ENCODE measurements at regions not wholly inside any gene's neighbourhood (a gene's known extent, or its start where the extent isn't known, plus 50 kb on each side); places are given as distances from the start of the nearest gene placed in this dataset.

- no peak for DNase-seq (ENCODE audit: low read depth in 2 of 2)
These were observed 567.8 kb downstream of the GBA3 start for GRCh38 chr4:23260511-23260910.

GRCh38 chr4:23245203-23245832, 552.6 kb downstream of the GBA3 start:
- DNase-seq (ENCODE audit: low read depth in 2 of 2), result no peak

DNA sequence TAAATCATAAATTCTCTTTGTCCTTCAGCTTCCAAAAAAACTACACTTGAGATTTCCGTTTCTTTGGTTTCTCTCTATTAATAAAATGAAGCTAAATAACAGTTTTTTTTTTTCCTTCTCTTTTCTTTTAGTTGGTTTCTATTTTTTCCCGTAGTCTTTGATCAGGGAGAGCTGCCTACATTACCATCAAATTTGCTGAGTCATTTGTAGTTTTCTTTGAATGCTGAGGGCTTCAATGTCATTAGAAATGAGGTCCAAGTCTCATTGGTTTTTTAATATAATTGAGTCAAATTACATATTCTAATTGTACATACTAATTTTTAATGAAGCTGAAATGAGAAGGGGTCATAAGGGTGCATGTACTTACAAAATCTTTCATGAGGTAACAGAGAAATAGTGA, 550.2 kb downstream of the GBA3 start:
- no peak for DNase-seq (ENCODE audit: low read depth in 2 of 2)

DNA sequence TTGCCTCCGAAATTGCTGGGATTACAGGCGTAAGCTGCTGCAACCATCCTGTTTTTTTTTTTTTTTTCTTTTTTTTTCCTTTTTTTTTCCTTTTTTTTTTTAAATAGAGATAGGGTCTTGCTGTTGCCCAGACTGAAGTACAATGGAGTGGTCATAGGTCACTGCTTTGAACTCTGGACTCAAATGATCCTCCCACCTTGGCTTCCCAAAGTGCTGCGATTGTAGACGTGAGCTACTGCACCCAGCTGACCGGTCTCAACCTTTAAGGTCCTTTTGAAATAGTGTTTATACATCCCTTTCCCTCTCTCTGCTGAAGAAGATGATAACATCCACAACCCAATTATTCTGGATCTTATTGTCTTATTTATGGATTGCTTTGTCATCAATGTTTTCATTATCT, 548.7 kb downstream of the GBA3 start:
- DNase-seq (ENCODE audit: low read depth in 2 of 2), result no peak

DNA sequence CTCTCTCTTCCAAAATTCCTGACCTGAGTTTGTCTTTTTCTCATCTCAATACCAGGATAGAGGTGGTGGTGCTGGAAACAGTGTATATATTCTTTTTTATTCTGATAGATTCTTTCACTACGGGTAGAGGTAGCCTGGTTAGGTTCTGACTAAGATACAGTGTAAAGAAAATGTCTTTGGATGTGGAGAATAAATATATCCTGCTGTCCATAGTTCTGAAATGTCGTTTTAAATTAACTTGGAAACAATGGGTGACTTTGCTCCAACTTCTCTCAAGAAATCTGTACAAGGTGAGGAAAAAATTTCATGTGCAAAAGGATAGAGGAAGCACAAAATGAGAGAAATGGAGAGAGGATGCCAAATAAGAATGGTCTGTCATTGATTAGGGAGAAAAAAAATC, 546.1 kb downstream of the GBA3 start:
- DNase-seq (ENCODE audit: low read depth in 2 of 2), result no peak

DNA sequence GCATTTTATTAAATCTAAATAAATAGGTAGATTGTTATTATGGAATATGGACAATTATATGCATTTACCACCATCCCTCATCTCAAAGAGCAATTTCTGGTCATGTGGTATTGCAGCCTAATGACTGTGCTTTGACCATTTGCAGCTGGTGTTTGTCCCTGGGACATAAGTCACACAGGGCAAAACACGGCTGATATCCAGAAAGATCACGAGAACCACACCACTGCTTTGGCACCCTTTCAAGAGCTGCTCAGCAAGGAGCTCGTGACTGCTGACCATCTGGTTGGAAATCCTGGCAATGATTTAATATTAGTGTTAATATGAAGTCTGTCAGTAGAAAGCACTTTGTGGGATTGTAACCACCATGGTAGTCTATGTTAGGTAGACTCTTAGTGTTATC, 545.0 kb downstream of the GBA3 start:
- no peak for DNase-seq (ENCODE audit: low read depth in 2 of 2)

DNA sequence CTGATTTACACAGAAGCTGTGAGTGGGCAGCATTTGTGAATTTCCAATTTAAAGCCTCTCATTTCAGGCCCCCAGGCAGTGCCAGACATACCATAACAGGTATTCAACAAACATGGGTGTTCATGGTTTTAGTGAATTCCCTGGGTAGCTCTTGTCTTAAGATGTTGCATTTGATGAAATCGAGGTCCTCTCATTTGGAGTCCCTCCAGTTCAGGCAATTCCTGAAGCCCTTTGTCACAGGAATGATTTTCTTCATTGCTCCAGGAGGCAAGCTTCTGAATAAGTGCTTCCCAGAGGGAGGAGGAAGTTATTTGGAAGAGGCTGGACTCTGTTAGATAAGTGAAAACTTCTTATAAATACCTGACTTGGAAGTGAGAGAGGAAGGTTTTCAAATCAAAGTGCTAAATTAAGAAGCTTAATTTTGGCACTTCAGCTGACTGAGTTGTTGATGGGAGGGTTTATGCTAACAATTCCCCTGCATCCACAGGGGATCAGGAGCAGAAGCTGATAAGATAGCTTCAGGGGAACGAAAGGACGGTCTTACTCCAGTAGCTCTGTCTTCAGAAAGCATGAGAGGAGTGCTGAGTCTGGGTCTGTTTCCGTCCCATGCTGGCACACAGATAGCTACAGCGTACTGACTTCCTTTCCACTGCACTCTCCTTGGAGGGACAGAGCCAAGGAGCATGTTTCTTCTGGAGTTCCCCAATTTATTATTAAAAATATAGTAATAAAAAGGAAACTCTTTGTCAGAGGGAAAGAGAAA, 543.1 kb downstream of the GBA3 start:
- no peak for DNase-seq (ENCODE audit: low read depth in 2 of 2)

- DNase-seq (ENCODE audit: low read depth in 2 of 2), result no peak
These were observed 542.0 kb downstream of the GBA3 start for GRCh38 chr4:23234716-23235115.

DNA sequence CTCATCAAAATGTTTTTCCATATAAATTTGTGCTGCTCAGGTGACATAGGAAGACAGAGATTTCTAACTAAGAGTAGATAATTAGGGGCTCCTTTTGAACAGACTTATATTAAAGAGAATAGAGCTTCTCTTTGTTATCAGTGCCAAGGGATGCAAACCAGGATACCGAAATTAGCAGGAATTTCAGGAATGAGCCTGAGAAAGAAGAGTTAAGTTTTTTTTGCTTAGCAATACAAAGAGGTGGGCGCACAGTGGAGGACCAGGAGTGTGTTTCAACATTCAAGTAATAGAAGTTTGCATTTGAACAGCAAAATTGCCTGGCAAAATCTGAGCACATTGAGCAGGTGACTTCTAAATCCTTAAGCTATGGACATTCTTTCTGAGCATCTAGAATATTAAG, 541.3 kb downstream of the GBA3 start:
- no peak for DNase-seq (ENCODE audit: low read depth in 2 of 2)

GRCh38 chr4:23233596-23233995, 540.9 kb downstream of the GBA3 start:
- DNase-seq (ENCODE audit: low read depth in 2 of 2), result no peak

DNA sequence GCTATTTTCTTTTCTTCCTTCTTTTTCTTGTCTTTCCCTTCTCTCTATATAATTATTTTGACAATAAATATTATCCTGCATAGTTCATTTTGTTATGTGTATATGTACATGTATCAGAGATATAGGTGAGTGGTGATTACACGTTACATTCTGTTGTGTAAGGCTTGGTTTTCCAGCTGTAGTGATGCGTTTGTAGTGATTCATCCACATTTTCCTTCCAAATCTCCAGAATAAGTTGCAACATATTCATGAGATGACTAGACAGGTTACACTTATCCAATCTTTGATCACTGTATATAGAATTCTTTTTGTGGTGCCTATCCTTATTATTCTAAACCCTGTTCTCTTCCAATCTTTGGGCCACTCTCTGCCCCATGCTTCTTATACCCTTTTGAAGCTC, 540.2 kb downstream of the GBA3 start:
- DNase-seq (ENCODE audit: low read depth in 2 of 2), result no peak

DNA sequence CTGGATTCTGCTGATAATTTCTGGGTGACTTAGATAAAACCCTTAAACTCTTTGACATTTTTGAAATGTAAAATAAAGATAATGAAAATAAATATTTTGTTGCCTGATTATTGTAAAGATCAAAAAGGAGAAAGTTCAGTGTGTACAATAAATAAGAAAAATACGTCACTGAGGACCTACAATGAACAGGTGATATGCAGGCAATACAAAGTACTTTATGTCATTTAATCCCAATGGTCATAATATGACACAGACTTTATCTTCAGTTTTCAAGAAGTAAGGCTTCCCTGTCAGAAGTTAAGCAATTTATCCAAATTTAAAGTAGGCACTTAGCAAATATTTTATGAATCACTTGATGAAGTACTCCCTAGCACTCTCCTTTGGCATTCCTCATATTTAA, 532.8 kb downstream of the GBA3 start:
- DNase-seq (ENCODE audit: low read depth in 2 of 2), result no peak

DNA sequence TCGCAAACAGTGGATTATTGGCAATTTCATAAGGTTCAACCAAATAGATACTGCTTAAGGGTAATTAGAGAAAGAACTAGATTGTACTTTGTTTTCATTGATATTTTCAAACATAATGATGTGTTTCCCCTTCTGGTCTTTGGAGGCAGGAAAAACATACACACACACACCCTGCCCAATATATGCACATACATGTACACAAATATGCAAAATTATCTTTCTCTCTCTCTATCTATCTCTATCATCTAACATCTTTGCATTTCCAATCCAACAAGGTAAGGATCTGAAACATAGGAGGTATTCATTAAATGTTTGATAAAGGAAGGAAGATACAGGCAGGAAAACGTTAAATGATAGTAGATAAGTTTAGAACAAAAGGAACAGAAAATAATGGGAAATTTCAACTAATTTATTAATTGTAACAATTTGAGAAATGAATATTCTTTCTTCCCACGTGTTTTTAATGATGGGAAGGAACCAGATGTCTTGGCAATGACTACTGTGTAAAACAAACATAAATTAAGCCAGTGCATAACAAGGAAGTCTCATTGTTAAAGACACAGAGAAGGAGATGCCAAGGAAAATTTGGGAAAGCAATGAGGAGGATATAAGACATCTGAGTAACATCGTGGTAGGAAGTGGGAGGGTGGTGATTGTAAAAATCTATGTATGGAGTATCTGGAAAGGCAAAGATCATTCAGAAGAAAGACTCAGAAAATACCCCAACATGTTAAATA, 532.1 kb downstream of the GBA3 start:
- no peak for DNase-seq (ENCODE audit: low read depth in 2 of 2)

- no peak for DNase-seq (ENCODE audit: low read depth in 2 of 2)
These were observed 528.2 kb downstream of the GBA3 start for GRCh38 chr4:23220911-23221310.

- no peak for DNase-seq (ENCODE audit: low read depth in 2 of 2)
These were observed 527.2 kb downstream of the GBA3 start for GRCh38 chr4:23219779-23220408.

DNA sequence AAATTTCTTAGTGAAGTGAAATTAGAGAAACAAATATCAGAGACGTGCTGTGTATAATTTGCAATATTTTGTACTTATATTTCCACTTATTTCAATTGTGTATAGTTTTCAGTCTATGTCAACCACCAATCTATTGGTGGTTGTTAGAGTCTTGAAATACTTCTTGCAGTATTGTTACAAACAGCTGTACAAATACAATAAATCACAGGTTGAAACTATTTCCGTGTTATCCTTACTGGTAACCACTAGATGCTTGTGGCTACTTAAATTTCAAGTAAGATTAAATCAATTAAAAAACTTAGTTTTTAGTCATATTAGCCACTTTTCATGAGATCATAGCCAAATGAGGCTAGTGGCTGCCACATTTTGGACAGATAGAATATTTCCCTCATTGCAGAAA, 520.5 kb downstream of the GBA3 start:
- no peak for DNase-seq (ENCODE audit: low read depth in 2 of 2)

GRCh38 chr4:23212558-23212957, 519.8 kb downstream of the GBA3 start:
- no peak for DNase-seq (ENCODE audit: low read depth in 2 of 2)

DNA sequence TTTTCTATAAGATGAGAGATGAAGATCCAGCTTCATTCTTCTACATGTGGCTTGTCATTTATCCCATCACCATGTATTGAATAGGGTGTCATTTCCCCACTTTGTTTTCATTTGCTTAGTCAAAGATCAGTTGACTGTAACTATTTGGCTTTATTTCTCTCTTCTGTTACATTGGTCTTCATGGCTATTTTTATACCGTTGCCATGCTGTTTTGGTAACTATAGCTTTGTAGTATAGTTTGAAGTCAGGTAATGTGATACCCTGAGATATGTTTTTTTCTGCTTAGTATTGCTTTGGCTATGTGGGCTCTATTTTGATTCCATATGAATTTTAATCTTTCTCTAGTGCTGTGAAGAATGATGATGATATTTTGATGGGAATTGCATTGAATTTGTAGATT, 514.3 kb downstream of the GBA3 start:
- no peak for DNase-seq (ENCODE audit: low read depth in 2 of 2)

- DNase-seq (ENCODE audit: low read depth in 2 of 2), result no peak
These were observed 510.0 kb downstream of the GBA3 start for GRCh38 chr4:23202712-23203247.

DNA sequence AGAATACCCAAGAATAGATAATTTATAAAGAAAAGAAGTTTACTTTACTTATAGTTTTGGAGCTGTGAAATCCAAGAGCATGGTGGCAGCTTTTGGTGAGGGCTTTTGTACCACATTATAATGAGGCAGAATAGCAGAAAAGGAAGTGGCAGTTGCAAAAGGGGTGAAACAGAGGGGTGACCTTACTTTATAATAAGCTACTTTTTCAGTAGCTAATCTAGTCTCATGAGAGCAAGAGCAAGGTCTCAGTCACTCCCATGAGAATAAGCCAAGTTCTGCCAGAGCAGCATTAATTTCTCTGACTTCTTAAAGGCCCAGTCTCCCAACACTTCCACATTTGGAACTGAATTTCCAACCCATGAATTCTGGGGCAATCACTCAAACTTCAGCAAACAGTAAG, 502.0 kb downstream of the GBA3 start:
- DNase-seq (ENCODE audit: low read depth in 2 of 2), result no peak

DNA sequence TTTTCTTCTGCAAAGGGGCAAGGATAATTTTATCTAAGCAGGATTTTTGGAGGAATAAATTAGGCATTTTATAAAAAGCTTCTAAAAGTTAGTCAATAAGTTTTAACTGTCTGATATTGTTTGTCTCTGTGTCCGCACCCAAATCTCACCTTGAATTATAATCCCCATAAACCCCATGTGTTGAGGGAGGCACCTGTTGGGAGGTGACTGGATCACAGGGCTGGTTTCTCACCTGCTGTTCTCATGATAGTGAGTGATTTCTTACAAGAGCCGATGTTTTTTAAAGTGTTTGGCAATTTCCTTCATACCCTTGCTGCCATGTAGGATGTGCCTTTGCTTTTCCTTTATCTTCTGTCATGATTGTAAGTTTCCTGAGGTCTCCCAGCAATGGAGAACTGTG, 481.4 kb downstream of the GBA3 start:
- no peak for DNase-seq (ENCODE audit: low read depth in 2 of 2)

GRCh38 chr4:23171976-23172375, 479.2 kb downstream of the GBA3 start:
- no peak for DNase-seq (ENCODE audit: low read depth in 2 of 2)

Data from stimulated activated CD4-positive, alpha-beta T cell treated with anti-CD3 and anti-CD28 coated beads, Interleukin-1b, Interleukin-23, amount 100 ng/mL, for 4 hours (primary cell).